ENCODE measurements at regions not wholly inside any gene's neighbourhood (a gene's known extent, or its start where the extent isn't known, plus 50 kb on each side); places are given as distances from the start of the nearest gene placed in this dataset.

GRCh38 chr22:47407461-47408025, 645.1 kb downstream of the TBC1D22A start:
- TF ChIP-seq CTCF (IDR thresholded peaks at IDR 0.05) (no peak), POLR2A (IDR thresholded peaks at IDR 0.05) (no peak), POLR2AphosphoS5 (IDR thresholded peaks at IDR 0.05) (no peak), EP300 (IDR thresholded peaks at IDR 0.05) (no peak)
